SK-N-SH treated with all-trans-retinoic acid at 6 μM for 48 hours (cell line): ENCODE measurements at regions not wholly inside any gene's neighbourhood (a gene's known extent, or its start where the extent isn't known, plus 50 kb on each side); places are given as distances from the start of the nearest gene placed in this dataset.

ENCODE experiments used
- ATAC-seq: fragments of 200-7000 bp; cut with Tn5 transposase; 3 replicates; pipeline ENCODE4 v1.9.1; 2020; ENCODE audit warnings: mild to moderate bottlenecking, moderate library complexity
- ARNTL ChIP-seq: fragments of 450-650 bp; formaldehyde crosslinking; IDR thresholded peaks from 2 replicates; pipeline ENCODE4 v1.5.0; 2020; ENCODE audit warnings: low read depth, mild to moderate bottlenecking, moderate library complexity, borderline replicate concordance
- BACH2 ChIP-seq: fragments of 250-450 bp; sonication (Bioruptor Pico); IDR thresholded peaks from 2 replicates; pipeline ENCODE4 v1.9.0; 2021; ENCODE audit warnings: mild to moderate bottlenecking, borderline replicate concordance
- CSDC2 ChIP-seq: fragments of 250-450 bp; sonication (Bioruptor Pico); IDR thresholded peaks from 2 replicates; pipeline ENCODE4 v1.5.0; 2020; ENCODE audit warnings: mild to moderate bottlenecking, moderate library complexity
- GLIS3 ChIP-seq: fragments of 250-450 bp; sonication (Bioruptor Pico); IDR thresholded peaks from 2 replicates; pipeline ENCODE4 v1.5.0; 2020; ENCODE audit warnings: mild to moderate bottlenecking, moderate library complexity
- ISL1 ChIP-seq: fragments of 250-450 bp; sonication (Bioruptor Pico); IDR thresholded peaks from 2 replicates; pipeline ENCODE4 v2.1.2; 2022; ENCODE audit warnings: mild to moderate bottlenecking, moderate library complexity
- OSR1 ChIP-seq: fragments of 250-450 bp; sonication (Bioruptor Pico); IDR thresholded peaks from 2 replicates; pipeline ENCODE4 v1.8.0; 2022; ENCODE audit warnings: moderate library complexity, mild to moderate bottlenecking, inconsistent platforms
- PPARA ChIP-seq: fragments of 250-450 bp; sonication (Bioruptor Pico); IDR thresholded peaks from 2 replicates; pipeline ENCODE4 v1.5.0; 2020; ENCODE audit warnings: mild to moderate bottlenecking, borderline replicate concordance
- RARB ChIP-seq: fragments of 250-450 bp; sonication (Bioruptor Pico); IDR thresholded peaks from 2 replicates; pipeline ENCODE4 v1.8.0; 2021; ENCODE audit warnings: mild to moderate bottlenecking, moderate library complexity
- SNAI2 ChIP-seq: fragments of 250-450 bp; sonication (Bioruptor Pico); IDR thresholded peaks from 2 replicates; pipeline ENCODE4 v1.5.0; 2020; ENCODE audit warnings: mild to moderate bottlenecking, moderate library complexity
- TCF4 ChIP-seq: fragments of 250-450 bp; sonication (Bioruptor Pico); IDR thresholded peaks from 2 replicates; pipeline ENCODE4 v1.8.0; 2021; ENCODE audit warnings: mild to moderate bottlenecking, moderate library complexity, borderline replicate concordance
- TOX ChIP-seq: fragments of 250-450 bp; sonication (Bioruptor Pico); IDR thresholded peaks from 2 replicates; pipeline ENCODE4 v1.8.0; 2021; ENCODE audit warnings: mild to moderate bottlenecking, moderate library complexity, borderline replicate concordance
- ZC3H10 ChIP-seq: fragments of 250-450 bp; sonication (Bioruptor Pico); IDR thresholded peaks from 2 replicates; pipeline ENCODE4 v1.5.1; 2021; ENCODE audit warnings: mild to moderate bottlenecking, moderate library complexity
- ZFP3 ChIP-seq: fragments of 250-450 bp; sonication (Bioruptor Pico); IDR thresholded peaks from 2 replicates; pipeline ENCODE4 v1.5.0; 2020; ENCODE audit warnings: mild to moderate bottlenecking, moderate library complexity
- ZFP30 ChIP-seq: fragments of 450-650 bp; formaldehyde crosslinking; IDR thresholded peaks from 2 replicates; pipeline ENCODE4 v1.5.0; 2022; ENCODE audit warnings: mild to moderate bottlenecking, moderate library complexity
- ZNF565 ChIP-seq: fragments of 450-650 bp; formaldehyde crosslinking; conservative IDR thresholded peaks from 2 replicates; pipeline ENCODE4 v1.5.0; 2020; ENCODE audit warnings: low read depth, mild to moderate bottlenecking, moderate library complexity
- ZNF8 ChIP-seq: fragments of 450-650 bp; formaldehyde crosslinking; IDR thresholded peaks from 2 replicates; pipeline ENCODE4 v1.5.0; 2020; ENCODE audit warnings: mild to moderate bottlenecking, moderate library complexity
- TF ChIP-seq, protein P1 (sequence below): fragments of 250-450 bp; sonication (Bioruptor Pico); IDR thresholded peaks from 2 replicates; pipeline ENCODE4 v1.8.0; 2021; ENCODE audit warnings: low read depth, mild to moderate bottlenecking, moderate library complexity, borderline replicate concordance
- TF ChIP-seq, protein P2 (sequence below): fragments of 250-450 bp; sonication (Bioruptor Pico); IDR thresholded peaks from 2 replicates; pipeline ENCODE4 v1.8.0; 2020; ENCODE audit warnings: mild to moderate bottlenecking, moderate library complexity, borderline replicate concordance
- TF ChIP-seq, protein P3 (sequence below): fragments of 250-450 bp; sonication (Bioruptor Pico); IDR thresholded peaks from 2 replicates; pipeline ENCODE4 v1.5.0; 2020; ENCODE audit warnings: mild to moderate bottlenecking, moderate library complexity
- TF ChIP-seq, protein P4 (sequence below): fragments of 250-450 bp; sonication (Bioruptor Pico); IDR thresholded peaks from 2 replicates; pipeline ENCODE4 v1.5.1; 2020; ENCODE audit warnings: low read depth, mild to moderate bottlenecking, moderate library complexity
- TF ChIP-seq, protein P5 (sequence below): fragments of 250-450 bp; sonication (Bioruptor Pico); IDR thresholded peaks from 2 replicates; pipeline ENCODE4 v1.5.1; 2021; ENCODE audit warnings: mild to moderate bottlenecking, moderate library complexity

DNA sequence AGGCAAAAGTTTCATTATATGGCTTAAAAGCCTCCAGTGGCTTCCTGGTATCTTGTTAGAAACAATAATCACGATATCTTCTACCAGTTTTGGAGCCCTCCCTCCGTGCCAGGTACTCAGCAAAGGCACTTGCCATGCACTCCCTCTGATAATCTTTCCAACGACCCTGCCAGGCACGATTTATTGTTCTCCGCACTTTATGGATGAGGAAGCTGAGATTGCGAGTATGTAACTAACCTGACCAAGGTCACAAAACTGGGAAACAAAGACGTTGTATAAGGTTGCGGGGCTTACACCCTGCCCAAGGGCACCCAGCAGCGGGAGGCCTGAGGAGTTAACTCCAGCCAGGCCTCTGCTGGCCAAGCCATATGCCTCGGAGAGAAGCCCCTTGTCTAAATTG, 218.1 kb downstream of the SNX19 start:
- TF ChIP-seq OSR1 = no peak
- no peak for TF ChIP-seq BACH2
- TF ChIP-seq GLIS3 = no peak
- TF ChIP-seq, protein P1, sequence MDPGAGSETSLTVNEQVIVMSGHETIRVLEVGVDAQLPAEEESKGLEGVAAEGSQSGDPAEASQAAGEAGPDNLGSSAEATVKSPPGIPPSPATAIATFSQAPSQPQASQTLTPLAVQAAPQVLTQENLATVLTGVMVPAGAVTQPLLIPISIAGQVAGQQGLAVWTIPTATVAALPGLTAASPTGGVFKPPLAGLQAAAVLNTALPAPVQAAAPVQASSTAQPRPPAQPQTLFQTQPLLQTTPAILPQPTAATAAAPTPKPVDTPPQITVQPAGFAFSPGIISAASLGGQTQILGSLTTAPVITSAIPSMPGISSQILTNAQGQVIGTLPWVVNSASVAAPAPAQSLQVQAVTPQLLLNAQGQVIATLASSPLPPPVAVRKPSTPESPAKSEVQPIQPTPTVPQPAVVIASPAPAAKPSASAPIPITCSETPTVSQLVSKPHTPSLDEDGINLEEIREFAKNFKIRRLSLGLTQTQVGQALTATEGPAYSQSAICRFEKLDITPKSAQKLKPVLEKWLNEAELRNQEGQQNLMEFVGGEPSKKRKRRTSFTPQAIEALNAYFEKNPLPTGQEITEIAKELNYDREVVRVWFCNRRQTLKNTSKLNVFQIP (CRISPR knock-in tag) = no peak
- no peak for TF ChIP-seq ZFP30 (CRISPR knock-in tag)
- TF ChIP-seq TCF4 (CRISPR knock-in tag) = no peak
- TF ChIP-seq ISL1 = no peak
- TF ChIP-seq, protein P2, sequence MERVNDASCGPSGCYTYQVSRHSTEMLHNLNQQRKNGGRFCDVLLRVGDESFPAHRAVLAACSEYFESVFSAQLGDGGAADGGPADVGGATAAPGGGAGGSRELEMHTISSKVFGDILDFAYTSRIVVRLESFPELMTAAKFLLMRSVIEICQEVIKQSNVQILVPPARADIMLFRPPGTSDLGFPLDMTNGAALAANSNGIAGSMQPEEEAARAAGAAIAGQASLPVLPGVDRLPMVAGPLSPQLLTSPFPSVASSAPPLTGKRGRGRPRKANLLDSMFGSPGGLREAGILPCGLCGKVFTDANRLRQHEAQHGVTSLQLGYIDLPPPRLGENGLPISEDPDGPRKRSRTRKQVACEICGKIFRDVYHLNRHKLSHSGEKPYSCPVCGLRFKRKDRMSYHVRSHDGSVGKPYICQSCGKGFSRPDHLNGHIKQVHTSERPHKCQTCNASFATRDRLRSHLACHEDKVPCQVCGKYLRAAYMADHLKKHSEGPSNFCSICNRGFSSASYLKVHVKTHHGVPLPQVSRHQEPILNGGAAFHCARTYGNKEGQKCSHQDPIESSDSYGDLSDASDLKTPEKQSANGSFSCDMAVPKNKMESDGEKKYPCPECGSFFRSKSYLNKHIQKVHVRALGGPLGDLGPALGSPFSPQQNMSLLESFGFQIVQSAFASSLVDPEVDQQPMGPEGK (CRISPR knock-in tag) = no peak
- no peak for TF ChIP-seq ZFP3 (CRISPR knock-in tag)
- TF ChIP-seq PPARA (CRISPR knock-in tag) = no peak
- no peak for TF ChIP-seq CSDC2 (CRISPR knock-in tag)
- no peak for TF ChIP-seq SNAI2 (CRISPR knock-in tag)
- TF ChIP-seq TOX = no peak
- TF ChIP-seq, protein P3, sequence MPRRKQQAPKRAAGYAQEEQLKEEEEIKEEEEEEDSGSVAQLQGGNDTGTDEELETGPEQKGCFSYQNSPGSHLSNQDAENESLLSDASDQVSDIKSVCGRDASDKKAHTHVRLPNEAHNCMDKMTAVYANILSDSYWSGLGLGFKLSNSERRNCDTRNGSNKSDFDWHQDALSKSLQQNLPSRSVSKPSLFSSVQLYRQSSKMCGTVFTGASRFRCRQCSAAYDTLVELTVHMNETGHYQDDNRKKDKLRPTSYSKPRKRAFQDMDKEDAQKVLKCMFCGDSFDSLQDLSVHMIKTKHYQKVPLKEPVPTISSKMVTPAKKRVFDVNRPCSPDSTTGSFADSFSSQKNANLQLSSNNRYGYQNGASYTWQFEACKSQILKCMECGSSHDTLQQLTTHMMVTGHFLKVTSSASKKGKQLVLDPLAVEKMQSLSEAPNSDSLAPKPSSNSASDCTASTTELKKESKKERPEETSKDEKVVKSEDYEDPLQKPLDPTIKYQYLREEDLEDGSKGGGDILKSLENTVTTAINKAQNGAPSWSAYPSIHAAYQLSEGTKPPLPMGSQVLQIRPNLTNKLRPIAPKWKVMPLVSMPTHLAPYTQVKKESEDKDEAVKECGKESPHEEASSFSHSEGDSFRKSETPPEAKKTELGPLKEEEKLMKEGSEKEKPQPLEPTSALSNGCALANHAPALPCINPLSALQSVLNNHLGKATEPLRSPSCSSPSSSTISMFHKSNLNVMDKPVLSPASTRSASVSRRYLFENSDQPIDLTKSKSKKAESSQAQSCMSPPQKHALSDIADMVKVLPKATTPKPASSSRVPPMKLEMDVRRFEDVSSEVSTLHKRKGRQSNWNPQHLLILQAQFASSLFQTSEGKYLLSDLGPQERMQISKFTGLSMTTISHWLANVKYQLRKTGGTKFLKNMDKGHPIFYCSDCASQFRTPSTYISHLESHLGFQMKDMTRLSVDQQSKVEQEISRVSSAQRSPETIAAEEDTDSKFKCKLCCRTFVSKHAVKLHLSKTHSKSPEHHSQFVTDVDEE (CRISPR knock-in tag) = no peak
- TF ChIP-seq ZNF8 = no peak
- no peak for TF ChIP-seq RARB
- TF ChIP-seq, protein P4, sequence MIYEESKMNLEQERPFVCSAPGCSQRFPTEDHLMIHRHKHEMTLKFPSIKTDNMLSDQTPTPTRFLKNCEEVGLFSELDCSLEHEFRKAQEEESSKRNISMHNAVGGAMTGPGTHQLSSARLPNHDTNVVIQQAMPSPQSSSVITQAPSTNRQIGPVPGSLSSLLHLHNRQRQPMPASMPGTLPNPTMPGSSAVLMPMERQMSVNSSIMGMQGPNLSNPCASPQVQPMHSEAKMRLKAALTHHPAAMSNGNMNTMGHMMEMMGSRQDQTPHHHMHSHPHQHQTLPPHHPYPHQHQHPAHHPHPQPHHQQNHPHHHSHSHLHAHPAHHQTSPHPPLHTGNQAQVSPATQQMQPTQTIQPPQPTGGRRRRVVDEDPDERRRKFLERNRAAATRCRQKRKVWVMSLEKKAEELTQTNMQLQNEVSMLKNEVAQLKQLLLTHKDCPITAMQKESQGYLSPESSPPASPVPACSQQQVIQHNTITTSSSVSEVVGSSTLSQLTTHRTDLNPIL (CRISPR knock-in tag) = no peak
- no peak for TF ChIP-seq ZC3H10 (CRISPR knock-in tag)
- TF ChIP-seq, protein P5, sequence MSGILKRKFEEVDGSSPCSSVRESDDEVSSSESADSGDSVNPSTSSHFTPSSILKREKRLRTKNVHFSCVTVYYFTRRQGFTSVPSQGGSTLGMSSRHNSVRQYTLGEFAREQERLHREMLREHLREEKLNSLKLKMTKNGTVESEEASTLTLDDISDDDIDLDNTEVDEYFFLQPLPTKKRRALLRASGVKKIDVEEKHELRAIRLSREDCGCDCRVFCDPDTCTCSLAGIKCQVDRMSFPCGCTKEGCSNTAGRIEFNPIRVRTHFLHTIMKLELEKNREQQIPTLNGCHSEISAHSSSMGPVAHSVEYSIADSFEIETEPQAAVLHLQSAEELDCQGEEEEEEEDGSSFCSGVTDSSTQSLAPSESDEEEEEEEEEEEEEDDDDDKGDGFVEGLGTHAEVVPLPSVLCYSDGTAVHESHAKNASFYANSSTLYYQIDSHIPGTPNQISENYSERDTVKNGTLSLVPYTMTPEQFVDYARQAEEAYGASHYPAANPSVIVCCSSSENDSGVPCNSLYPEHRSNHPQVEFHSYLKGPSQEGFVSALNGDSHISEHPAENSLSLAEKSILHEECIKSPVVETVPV = no peak
- TF ChIP-seq ARNTL (CRISPR knock-in tag) = no peak
- no peak for ATAC-seq

DNA sequence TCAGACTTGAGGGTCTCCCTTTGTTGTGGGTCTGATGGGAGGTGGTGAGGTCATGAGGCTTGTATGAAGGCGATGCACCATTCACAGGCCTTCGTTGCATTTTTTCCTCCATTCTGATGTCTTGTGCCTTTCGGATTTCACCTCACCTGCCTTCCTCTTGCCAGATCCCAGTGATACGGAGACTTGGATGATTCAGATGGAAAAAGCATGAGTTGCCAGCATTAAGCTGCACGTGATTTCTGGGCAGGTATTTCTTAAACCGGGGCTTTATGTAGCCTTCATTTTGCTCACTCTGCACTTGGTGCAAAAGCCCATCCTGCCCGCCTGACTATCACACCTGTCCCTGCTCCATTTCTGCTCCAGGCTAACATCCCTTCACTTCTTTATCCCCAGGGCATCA, 216.7 kb downstream of the SNX19 start:
- TF ChIP-seq PPARA (CRISPR knock-in tag) (no peak), ZFP30 (CRISPR knock-in tag) (no peak), TOX (no peak), SNAI2 (CRISPR knock-in tag) (no peak), GLIS3 (no peak)
- ATAC-seq = no peak

DNA sequence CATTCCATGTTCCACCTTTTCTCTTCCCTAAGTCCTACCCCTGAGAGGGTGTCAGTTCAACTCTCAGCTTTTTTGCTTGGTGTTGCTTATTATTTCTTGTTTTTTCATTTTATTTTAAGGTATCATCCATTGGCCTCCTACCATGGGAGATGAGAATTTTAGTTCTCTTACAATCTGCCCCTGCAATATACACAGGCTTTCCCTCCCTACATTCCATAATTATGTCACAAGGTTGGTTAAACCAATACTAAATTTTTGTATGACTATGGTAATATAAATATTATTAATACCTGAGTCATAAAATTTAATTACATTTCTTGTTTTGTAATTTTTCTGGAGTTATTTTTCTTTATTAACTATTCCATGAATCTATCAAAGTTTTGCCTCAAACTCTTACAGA, 216.2 kb downstream of the SNX19 start:
- ATAC-seq = no peak
- TF ChIP-seq ZNF565 (CRISPR knock-in tag) (no peak), PPARA (CRISPR knock-in tag) (no peak), SNAI2 (CRISPR knock-in tag) (no peak), TOX (no peak), ZNF8 (no peak)
- TF ChIP-seq, protein P1 (CRISPR knock-in tag) = no peak
- TF ChIP-seq, protein P5 = no peak
